ENCODE measurements at regions not wholly inside any gene's neighbourhood (a gene's known extent, or its start where the extent isn't known, plus 50 kb on each side); places are given as distances from the start of the nearest gene placed in this dataset.

DNA sequence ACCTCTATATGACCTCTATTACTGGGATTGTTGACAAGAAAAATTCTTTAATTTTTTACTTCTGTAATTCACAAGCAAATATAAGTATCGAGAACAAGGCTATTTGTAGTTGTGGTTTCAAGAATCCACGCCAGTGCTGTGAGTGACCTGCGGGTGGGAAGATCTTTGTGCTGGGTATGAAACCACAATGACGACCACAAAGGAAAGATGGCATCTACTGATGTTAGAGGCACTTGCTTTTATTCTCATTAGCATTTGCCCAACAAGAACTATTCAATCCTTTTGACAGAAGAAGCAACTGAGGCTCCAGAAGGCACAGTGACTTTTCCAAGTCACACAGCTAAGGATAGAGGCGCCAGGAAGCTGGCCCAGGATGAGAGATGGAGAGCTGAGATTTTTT is 1054.9 kb downstream of the TBC1D22A start:
- Histone ChIP-seq H3K27me3 (replicated peaks; ENCODE audit: insufficient read depth) (no peaks in the 10 kb centered on the region), H3K9me2 (ENCODE audit: insufficient read depth) (no peaks in the 10 kb centered on the region), H3K9me3 (ENCODE audit: low read depth) (no peaks in the 10 kb centered on the region), H3K4me1 (ENCODE audit: insufficient read depth) (no peaks in the 10 kb centered on the region), H2AFZ (no peak overlapping the region), H3K9ac (no peak overlapping the region), H3K27ac (no peak overlapping the region), H3K36me3 (ENCODE audit: low read depth) (no peaks in the 10 kb centered on the region), H3K4me2 (ENCODE audit: unreplicated experiment) (no peak overlapping the region), H3K4me3 (no peak overlapping the region), H3F3A (ENCODE audit: insufficient read depth) (no peaks in the 10 kb centered on the region), H4K20me1 (ENCODE audit: insufficient read depth) (no peaks in the 10 kb centered on the region), H3K79me2 (ENCODE audit: insufficient read depth) (no peaks in the 10 kb centered on the region)
- in situ Hi-C loops (cut with MboI): no loop called here
- WGBS, 2 experiments (ENCODE audit: low coverage in 1 of 2, low lambda C conversion rate in 2 of 2, missing lambda C conversion rate in 2 of 2): 42 to 44% methylated on average over 5 of the region's 5 CpGs
- DNase-seq: no peak
- TF ChIP-seq EZH2 (IDR thresholded peaks at IDR 0.05; ENCODE audit: insufficient read depth, poor library complexity, severe bottlenecking): no peak
- no peak for TF ChIP-seq EZH2phosphoT487 (IDR thresholded peaks at IDR 0.05; ENCODE audit: insufficient read depth, low read depth)

DNA sequence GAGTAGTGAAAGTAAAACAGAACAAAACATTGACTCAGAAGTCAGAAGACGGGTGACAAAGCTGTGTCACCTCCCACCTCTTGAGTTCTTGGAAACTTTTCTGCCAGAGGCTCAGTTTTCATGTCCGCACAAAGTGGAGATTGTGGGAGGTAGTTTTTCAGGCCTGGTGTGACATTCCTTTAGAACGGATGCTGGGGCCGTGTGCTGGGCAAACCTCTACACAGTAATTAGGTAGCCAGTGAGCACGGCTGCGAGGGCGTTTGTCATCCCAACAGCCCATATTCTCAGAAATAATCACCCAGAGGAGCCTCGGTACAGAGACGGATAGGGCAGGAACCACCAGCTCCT is 1054.4 kb downstream of the TBC1D22A start:
- DNase-seq: no peak
- Histone ChIP-seq H3K79me2 (ENCODE audit: insufficient read depth) (no peaks in the 10 kb centered on the region), H3K27me3 (replicated peaks; ENCODE audit: insufficient read depth) (no peaks in the 10 kb centered on the region), H3K9ac (no peak overlapping the region), H3K36me3 (ENCODE audit: low read depth) (no peaks in the 10 kb centered on the region), H3K9me3 (ENCODE audit: low read depth) (no peaks in the 10 kb centered on the region), H4K20me1 (ENCODE audit: insufficient read depth) (no peaks in the 10 kb centered on the region), H3F3A (ENCODE audit: insufficient read depth) (no peaks in the 10 kb centered on the region), H2AFZ (no peak overlapping the region), H3K4me1 (ENCODE audit: insufficient read depth) (no peaks in the 10 kb centered on the region), H3K9me2 (ENCODE audit: insufficient read depth) (no peaks in the 10 kb centered on the region), H3K4me2 (ENCODE audit: unreplicated experiment) (no peak overlapping the region), H3K4me3 (no peak overlapping the region), H3K27ac (no peak overlapping the region)
- in situ Hi-C loops (cut with MboI): no loop called here
- TF ChIP-seq EZH2phosphoT487 (IDR thresholded peaks at IDR 0.05; ENCODE audit: insufficient read depth, low read depth) (no peak), EZH2 (IDR thresholded peaks at IDR 0.05; ENCODE audit: insufficient read depth, poor library complexity, severe bottlenecking) (no peak)
- WGBS, 2 experiments (ENCODE audit: low coverage in 1 of 2, low lambda C conversion rate in 2 of 2, missing lambda C conversion rate in 2 of 2): 56 to 61% methylated on average over 9 of the region's 9 CpGs

DNA sequence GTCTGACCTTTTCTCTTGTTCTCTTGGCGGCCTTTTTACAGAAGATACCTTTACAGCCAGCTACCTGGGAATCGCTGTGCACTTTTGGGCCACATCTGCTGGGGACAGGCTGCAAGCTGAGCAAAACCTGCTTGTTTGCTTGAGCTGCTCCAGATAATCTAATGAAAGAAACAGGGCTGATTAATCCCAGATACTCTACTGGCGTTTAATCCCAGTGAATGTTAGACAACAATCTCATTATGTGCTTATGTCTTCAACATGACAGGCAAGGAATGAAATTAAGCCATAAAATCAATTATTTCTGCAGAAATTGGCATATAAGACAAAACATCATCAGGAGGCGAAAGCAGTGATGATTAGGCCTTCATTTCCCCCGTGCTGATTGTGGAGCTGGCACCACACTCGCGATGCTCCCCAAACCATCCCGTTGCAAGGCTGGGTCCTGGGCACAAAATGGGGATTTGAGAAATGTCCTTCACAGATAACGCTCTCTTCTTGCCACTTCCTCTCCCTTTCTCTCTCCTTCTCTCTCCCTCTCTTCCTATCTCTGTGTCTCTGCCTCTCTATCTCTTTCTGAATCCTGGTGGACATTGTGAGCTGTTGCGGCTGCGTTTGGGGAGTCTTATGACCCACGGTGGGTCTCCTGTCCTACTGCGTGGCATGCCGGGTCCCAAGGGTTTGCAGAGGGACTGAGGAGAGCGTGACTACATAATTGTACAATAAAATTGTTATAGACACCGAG is 1053.8 kb downstream of the TBC1D22A start:
- Histone ChIP-seq H2AFZ (no peak overlapping the region), H3K36me3 (ENCODE audit: low read depth) (no peaks in the 10 kb centered on the region), H3K4me3 (no peak overlapping the region), H3K9me2 (ENCODE audit: insufficient read depth) (no peaks in the 10 kb centered on the region), H3K4me2 (ENCODE audit: unreplicated experiment) (no peak overlapping the region), H3K79me2 (ENCODE audit: insufficient read depth) (no peaks in the 10 kb centered on the region), H3K9ac (no peak overlapping the region), H3F3A (ENCODE audit: insufficient read depth) (no peaks in the 10 kb centered on the region), H4K20me1 (ENCODE audit: insufficient read depth) (no peaks in the 10 kb centered on the region), H3K27ac (no peak overlapping the region), H3K9me3 (ENCODE audit: low read depth) (no peaks in the 10 kb centered on the region), H3K27me3 (replicated peaks; ENCODE audit: insufficient read depth) (no peaks in the 10 kb centered on the region), H3K4me1 (ENCODE audit: insufficient read depth) (no peaks in the 10 kb centered on the region)
- in situ Hi-C loops (cut with MboI): no loop called here
- TF ChIP-seq EZH2phosphoT487 (IDR thresholded peaks at IDR 0.05; ENCODE audit: insufficient read depth, low read depth) (no peak), EZH2 (IDR thresholded peaks at IDR 0.05; ENCODE audit: insufficient read depth, poor library complexity, severe bottlenecking) (no peak)
- DNase-seq: no peak
- 30 to 33% methylated on average over 16 of the region's 16 CpGs for WGBS, 2 experiments (ENCODE audit: low coverage in 1 of 2, low lambda C conversion rate in 2 of 2, missing lambda C conversion rate in 2 of 2)

DNA sequence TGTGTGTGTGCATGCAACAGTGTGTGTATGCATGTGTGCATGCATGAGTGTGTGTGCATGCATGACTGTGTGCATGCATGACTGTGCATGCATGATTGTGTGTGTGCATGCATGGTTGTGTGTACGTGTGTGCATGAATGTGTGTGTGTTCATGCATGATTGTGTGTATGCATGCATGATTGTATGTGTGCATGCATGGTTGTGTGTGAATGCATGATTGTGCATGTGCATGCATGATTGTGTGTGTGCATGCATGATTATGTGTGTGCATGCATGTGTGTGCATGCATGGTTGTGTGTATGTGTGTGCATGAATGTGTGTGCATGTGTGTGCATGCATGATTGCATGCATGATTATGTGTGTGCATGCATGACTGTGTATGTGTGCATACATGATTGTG is 1052.0 kb downstream of the TBC1D22A start:
- in situ Hi-C loops (cut with MboI): no loop called here
- no peak overlapping the region for H3K4me2 ChIP-seq (ENCODE audit: unreplicated experiment)
- no peaks in the 10 kb centered on the region for H3K9me2 ChIP-seq (ENCODE audit: insufficient read depth)
- DNase-seq: no peak
- H2AFZ ChIP-seq: no peak overlapping the region
- WGBS, 2 experiments (ENCODE audit: low coverage in 1 of 2, low lambda C conversion rate in 2 of 2, missing lambda C conversion rate in 2 of 2): 50 to 52% methylated on average over 1 of the region's 1 CpG
- no peaks in the 10 kb centered on the region for H3K27me3 ChIP-seq (replicated peaks; ENCODE audit: insufficient read depth)
- no peak overlapping the region for H3K4me3 ChIP-seq
- H3K4me1 ChIP-seq (ENCODE audit: insufficient read depth): no peaks in the 10 kb centered on the region
- H4K20me1 ChIP-seq (ENCODE audit: insufficient read depth): no peaks in the 10 kb centered on the region
- TF ChIP-seq EZH2 (IDR thresholded peaks at IDR 0.05; ENCODE audit: insufficient read depth, poor library complexity, severe bottlenecking): no peak
- TF ChIP-seq EZH2phosphoT487 (IDR thresholded peaks at IDR 0.05; ENCODE audit: insufficient read depth, low read depth): no peak
- no peaks in the 10 kb centered on the region for H3K79me2 ChIP-seq (ENCODE audit: insufficient read depth)
- H3K9ac ChIP-seq: no peak overlapping the region
- no peaks in the 10 kb centered on the region for H3K36me3 ChIP-seq (ENCODE audit: low read depth)
- no peak overlapping the region for H3K27ac ChIP-seq
- H3F3A ChIP-seq (ENCODE audit: insufficient read depth): no peaks in the 10 kb centered on the region
- no peaks in the 10 kb centered on the region for H3K9me3 ChIP-seq (ENCODE audit: low read depth)

DNA sequence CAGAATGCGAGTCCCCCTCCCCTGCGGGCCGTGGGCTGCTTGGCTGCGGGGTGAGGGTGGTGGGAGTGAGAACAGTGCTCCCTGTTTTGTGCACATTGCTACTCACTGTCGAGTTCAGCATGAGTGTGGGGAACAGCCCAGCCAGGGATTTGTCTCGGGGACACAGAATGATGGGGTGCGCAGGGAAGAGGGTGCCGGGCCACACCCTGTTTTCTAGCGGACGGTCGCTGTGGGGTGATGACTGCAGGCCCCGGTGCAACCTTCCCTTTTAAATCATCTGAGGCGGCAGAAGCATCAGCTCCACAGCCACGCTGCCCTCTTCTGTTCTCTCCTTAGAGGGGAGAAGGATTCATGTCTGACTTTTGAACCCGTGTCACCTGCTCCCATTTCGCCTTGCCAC is 1051.2 kb downstream of the TBC1D22A start:
- no peak overlapping the region for H3K4me2 ChIP-seq (ENCODE audit: unreplicated experiment)
- WGBS, 2 experiments (ENCODE audit: low coverage in 1 of 2, low lambda C conversion rate in 2 of 2, missing lambda C conversion rate in 2 of 2): 63 to 70% methylated on average over 16 of the region's 16 CpGs
- H3K27ac ChIP-seq: no peak overlapping the region

More for the DNA sequence above, 1051.2 kb downstream of the TBC1D22A start:
- H2AFZ ChIP-seq: no peak overlapping the region
- no peaks in the 10 kb centered on the region for H3K9me3 ChIP-seq (ENCODE audit: low read depth)
- H4K20me1 ChIP-seq (ENCODE audit: insufficient read depth): no peaks in the 10 kb centered on the region
- H3K36me3 ChIP-seq (ENCODE audit: low read depth): no peaks in the 10 kb centered on the region
- no peak overlapping the region for H3K9ac ChIP-seq
- H3K79me2 ChIP-seq (ENCODE audit: insufficient read depth): no peaks in the 10 kb centered on the region
- no peaks in the 10 kb centered on the region for H3K4me1 ChIP-seq (ENCODE audit: insufficient read depth)
- H3F3A ChIP-seq (ENCODE audit: insufficient read depth): no peaks in the 10 kb centered on the region
- no peaks in the 10 kb centered on the region for H3K27me3 ChIP-seq (replicated peaks; ENCODE audit: insufficient read depth)
- H3K9me2 ChIP-seq (ENCODE audit: insufficient read depth): no peaks in the 10 kb centered on the region
- no peak for DNase-seq
- no peak for TF ChIP-seq EZH2 (IDR thresholded peaks at IDR 0.05; ENCODE audit: insufficient read depth, poor library complexity, severe bottlenecking)
- no peak for TF ChIP-seq EZH2phosphoT487 (IDR thresholded peaks at IDR 0.05; ENCODE audit: insufficient read depth, low read depth)
- H3K4me3 ChIP-seq: no peak overlapping the region
- in situ Hi-C loops (cut with MboI): no loop called here
